ENCODE measurements at regions not wholly inside any gene's neighbourhood (a gene's known extent, or its start where the extent isn't known, plus 50 kb on each side); places are given as distances from the start of the nearest gene placed in this dataset.

DNA sequence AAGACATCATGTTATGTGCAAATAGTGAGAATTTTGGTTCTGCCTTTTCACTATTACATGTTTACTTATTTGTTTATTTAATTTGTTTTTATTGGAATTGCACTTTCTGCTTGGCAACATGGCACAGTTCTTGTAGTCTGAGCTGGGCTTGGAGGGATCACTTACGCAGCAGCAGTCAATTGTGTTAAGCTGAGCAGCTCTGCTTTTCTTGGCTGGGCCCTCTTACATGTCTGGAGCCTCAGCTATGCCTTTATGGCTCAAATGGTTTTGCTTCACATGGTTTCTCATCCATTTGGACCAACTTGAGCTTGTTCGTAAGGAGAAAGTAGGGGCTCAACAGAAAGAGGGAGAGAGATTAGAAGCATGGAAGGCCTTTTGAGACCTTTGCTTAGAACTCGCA, 327.5 kb upstream of the EPHA7 start:
- no peak for TF ChIP-seq EZH2phosphoT487 (IDR thresholded peaks at IDR 0.05; ENCODE audit: borderline replicate concordance)
- no peak for TF ChIP-seq EZH2 (IDR thresholded peaks at IDR 0.05)

Data from HCT116 (cell line).